ENCODE measurements at regions not wholly inside any gene's neighbourhood (a gene's known extent, or its start where the extent isn't known, plus 50 kb on each side); places are given as distances from the start of the nearest gene placed in this dataset.

DNA sequence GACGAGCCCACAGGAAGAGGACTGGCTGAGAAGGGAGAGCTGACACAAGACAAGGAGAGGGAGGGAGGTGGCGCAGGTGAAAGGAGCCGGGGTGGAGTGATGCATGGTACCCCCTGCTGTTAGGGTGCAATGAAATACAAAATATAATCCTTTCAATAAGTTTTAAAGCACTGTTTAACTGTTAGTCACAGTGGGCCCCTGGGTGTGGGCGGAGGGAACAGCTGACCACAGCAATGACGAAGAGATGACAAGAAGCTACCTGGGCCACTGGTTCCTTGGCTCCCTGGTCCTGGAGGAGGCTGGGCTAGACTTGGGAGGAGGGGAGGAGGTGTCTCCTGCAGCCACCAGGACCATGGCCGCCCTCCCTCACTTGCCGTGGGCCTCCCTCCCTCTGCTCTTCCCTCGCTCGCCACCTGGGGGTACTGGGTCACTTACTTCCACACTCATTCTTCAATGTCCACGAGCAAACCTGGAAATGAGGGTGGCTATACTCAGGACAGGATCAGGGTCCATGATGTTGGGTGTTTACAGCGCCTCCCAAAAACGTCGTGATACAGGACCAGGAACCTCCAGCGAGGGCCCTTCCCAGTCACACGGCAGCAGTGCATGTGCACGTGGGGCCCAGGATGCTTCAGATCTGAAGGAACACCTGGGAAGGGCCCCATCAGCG is 196.1 kb downstream of the ANKRD30B start:
- TF ChIP-seq, protein P1, sequence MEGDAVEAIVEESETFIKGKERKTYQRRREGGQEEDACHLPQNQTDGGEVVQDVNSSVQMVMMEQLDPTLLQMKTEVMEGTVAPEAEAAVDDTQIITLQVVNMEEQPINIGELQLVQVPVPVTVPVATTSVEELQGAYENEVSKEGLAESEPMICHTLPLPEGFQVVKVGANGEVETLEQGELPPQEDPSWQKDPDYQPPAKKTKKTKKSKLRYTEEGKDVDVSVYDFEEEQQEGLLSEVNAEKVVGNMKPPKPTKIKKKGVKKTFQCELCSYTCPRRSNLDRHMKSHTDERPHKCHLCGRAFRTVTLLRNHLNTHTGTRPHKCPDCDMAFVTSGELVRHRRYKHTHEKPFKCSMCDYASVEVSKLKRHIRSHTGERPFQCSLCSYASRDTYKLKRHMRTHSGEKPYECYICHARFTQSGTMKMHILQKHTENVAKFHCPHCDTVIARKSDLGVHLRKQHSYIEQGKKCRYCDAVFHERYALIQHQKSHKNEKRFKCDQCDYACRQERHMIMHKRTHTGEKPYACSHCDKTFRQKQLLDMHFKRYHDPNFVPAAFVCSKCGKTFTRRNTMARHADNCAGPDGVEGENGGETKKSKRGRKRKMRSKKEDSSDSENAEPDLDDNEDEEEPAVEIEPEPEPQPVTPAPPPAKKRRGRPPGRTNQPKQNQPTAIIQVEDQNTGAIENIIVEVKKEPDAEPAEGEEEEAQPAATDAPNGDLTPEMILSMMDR (IDR thresholded peaks at IDR 0.05; ENCODE audit: low read depth, low read length, poor library complexity, severe bottlenecking): no peak
- no peak for TF ChIP-seq EZH2phosphoT487 (IDR thresholded peaks at IDR 0.05; ENCODE audit: borderline replicate concordance, low read length)

Measured in DOHH2 (cell line).